K562 (cell line): ENCODE measurements at regions not wholly inside any gene's neighbourhood (a gene's known extent, or its start where the extent isn't known, plus 50 kb on each side); places are given as distances from the start of the nearest gene placed in this dataset.

Source experiments
- ATAC-seq: fragments of 200-7000 bp; cut with Tn5 transposase; 3 replicates; pipeline ENCODE4 v1.9.1; 2020; ENCODE audit warnings: moderate library complexity
- BruUV-seq: library from RNA; stranded (reverse); fragments of 400-500 nt; replicated peaks from 2 replicates; lab custom pipeline; 2021; lab: Mats Ljungman, UMichigan
- CTCF ChIA-PET: fragments of 300-600 bp; formaldehyde crosslinking; extraction: SDS; loops from one replicate; lab custom pipeline; 2021; ENCODE audit warnings: low intra/inter-chr PET ratio; lab: Yijun Ruan, JAX
- POLR2A ChIA-PET: fragments of 300-600, 350-650 bp; sonication (Branson Sonifier 250); formaldehyde crosslinking; extraction: SDS; loops from one replicate; lab custom pipeline; 2021; ENCODE audit warnings: antibody characterized with exemption, inconsistent platforms; lab: Yijun Ruan, JAX
- DNase-seq, 4 experiments: peaks; one replicate each; pipeline versions ENCODE4 v3.0.0 to v3.0.0-alpha.2; 2011 to 2018; ENCODE audit warnings: low spot score in 3 of 4, mixed read lengths in 3 of 4; ENCODE audit errors: extremely low read depth in 1 of 4
- FAIRE-seq: peaks from 2 replicates; lab custom pipeline; 2011; peaks lifted over from hg19 to GRCh38; lab: Jason Lieb, UNC
- H2AFZ ChIP-seq: 2 replicates; pipeline ENCODE4 v1.6.0; 2011; ENCODE audit warnings: low read depth, low read length, control low read depth, inconsistent platforms
- H3K27ac ChIP-seq: fragments of 200-600 bp; 3 replicates; pipeline ENCODE4 v1.8.0; 2011; ENCODE audit warnings: low read depth, mild to moderate bottlenecking, control low read depth, inconsistent platforms, low read length, moderate library complexity, mixed read lengths; ENCODE audit errors: extremely low read depth
- H3K27me3 ChIP-seq, 2 experiments: fragments of 300-600 bp in 1 of 2; 2 replicates in 1 of 2; 3 replicates in 1 of 2; pipeline versions ENCODE4 v1.6.0 to v1.8.0; 2011; ENCODE audit warnings: inconsistent platforms in 2 of 2, low read length in 2 of 2, mild to moderate bottlenecking in 1 of 2, mixed read lengths in 1 of 2, moderate library complexity in 1 of 2; ENCODE audit not compliant: control insufficient read depth in 2 of 2, insufficient read depth in 2 of 2
- H3K36me3 ChIP-seq: fragments of 300-600 bp; 3 replicates; pipeline ENCODE4 v1.8.0; 2011; ENCODE audit warnings: mild to moderate bottlenecking, low read length, inconsistent platforms; ENCODE audit not compliant: control insufficient read depth, insufficient read depth
- H3K4me1 ChIP-seq, 2 experiments: fragments of 200-600 bp in 1 of 2; replicated peaks in 1 of 2; 2 replicates in 1 of 2; 3 replicates in 1 of 2; pipeline versions ENCODE4 v1.5.1 to v1.8.0; 2011; ENCODE audit warnings: inconsistent platforms in 2 of 2, low read length in 2 of 2, mild to moderate bottlenecking in 1 of 2, mixed read lengths in 1 of 2, moderate library complexity in 1 of 2; ENCODE audit not compliant: control insufficient read depth in 2 of 2, insufficient read depth in 2 of 2
- H3K4me2 ChIP-seq: 2 replicates; pipeline ENCODE4 v1.6.1; 2011; ENCODE audit warnings: low read length, control low read depth, inconsistent platforms, mixed read lengths; ENCODE audit not compliant: insufficient read depth
- H3K4me3 ChIP-seq: fragments of 200-600 bp; sonication (generic), shearing (Covaris generic); 2 replicates; pipeline ENCODE4 v1.5.1; 2016; ENCODE audit warnings: control low read depth, inconsistent platforms
- H3K79me2 ChIP-seq: fragments of 200-600 bp; 3 replicates; pipeline ENCODE4 v1.8.0; 2011; ENCODE audit warnings: low read length, inconsistent platforms; ENCODE audit not compliant: control insufficient read depth, insufficient read depth
- H3K9ac ChIP-seq, 2 experiments: 2 replicates each; pipeline versions ENCODE4 v1.6.0 to v1.6.1; 2011; ENCODE audit warnings: low read depth in 2 of 2, low read length in 2 of 2, control low read depth in 1 of 2, inconsistent platforms in 1 of 2, mild to moderate bottlenecking in 1 of 2, mixed read lengths in 1 of 2; ENCODE audit not compliant: insufficient read depth in 1 of 2
- H3K9me1 ChIP-seq: one replicate; pipeline ENCODE4 v1.6.0; 2011; ENCODE audit warnings: inconsistent platforms, mild to moderate bottlenecking, low read length, moderate library complexity; ENCODE audit not compliant: control insufficient read depth, insufficient read depth
- H3K9me3 ChIP-seq: replicated peaks from 2 replicates; pipeline ENCODE4 v1.5.1; 2011; ENCODE audit warnings: low read depth, low read length, inconsistent platforms; ENCODE audit not compliant: control insufficient read depth, insufficient read depth
- H4K20me1 ChIP-seq: replicated peaks from 2 replicates; pipeline ENCODE4 v1.6.1; 2011; ENCODE audit warnings: low read length, inconsistent platforms, mixed read lengths; ENCODE audit not compliant: control insufficient read depth, insufficient read depth
- AFF1 ChIP-seq, 2 experiments: fragments of 450-650 bp; IDR thresholded peaks; 2 replicates each; pipeline ENCODE4 v1.6.1; 2018; ENCODE audit warnings: mild to moderate bottlenecking in 2 of 2, low read depth in 1 of 2; ENCODE audit not compliant: partially characterized antibody in 2 of 2
- CEBPB ChIP-seq: fragments of 450-650 bp; IDR thresholded peaks from 2 replicates; pipeline ENCODE4 v1.6.1; 2016; ENCODE audit warnings: missing genetic modification characterization, missing compliant biosample characterization
- WGBS: fragments of 100-300 bp; shearing (Covaris generic); methylation state at CpG from one replicate; pipeline ENCODE4 v1.1.6; 2016; ENCODE audit warnings: low coverage, mixed read lengths; ENCODE audit not compliant: insufficient coverage; ENCODE audit errors: missing lambda C conversion rate; 5-methylcytosine and 5-hydroxymethylcytosine counted together
- in situ Hi-C: fragments of 300-500 bp; cut with MboI; formaldehyde crosslinking; loops from 4 replicates; pipeline ENCODE4 v1.15.0; 2018; ENCODE audit warnings: inconsistent platforms, mixed read lengths
- intact Hi-C: fragments of 100-400 bp; cut with micrococcal nuclease; formaldehyde crosslinking; loops from 2 replicates; pipeline ENCODE4 v1.14.2; 2022

- DNase-seq (no peak), FAIRE-seq (no peak), ATAC-seq (no peak)
- Histone ChIP-seq H3K27ac (no peak overlapping the region), H3K9me1 (no peaks in the 10 kb centered on the region), H3K36me3 (no peaks in the 10 kb centered on the region), H3K4me3 (no peak overlapping the region), H3K4me2 (no peak overlapping the region), H3K4me1 (no peaks in the 10 kb centered on the region), H3K9ac (no peak overlapping the region), H2AFZ (no peak overlapping the region), H3K9me3 (no peaks in the 10 kb centered on the region), H3K27me3 (peaks cover 2 to 21% of the 10 kb centered on the region in 2 experiments; a peak in 3 of 5 replicates), H4K20me1 (no peaks in the 10 kb centered on the region), H3K79me2 (no peaks in the 10 kb centered on the region)
- in situ Hi-C loops, result no loop called here
- intact Hi-C loops, result no loop called here
- WGBS, result 4% methylated on average over 3 of the region's 3 CpGs
- no peak for TF ChIP-seq AFF1 (IDR thresholded peaks at IDR 0.05; ENCODE audit: low read depth in 1 of 2, partially characterized antibody in 2 of 2)
- TF ChIP-seq CEBPB, result 0 out of 2 replicates have a peak, but pooled peaks have one; percentile 23
- POLR2A ChIA-PET, result interaction anchor here (0.6 kb wide), 1 partner anchor 15 kb away, joined by 3 read pairs; no protein-coding TSS in a partner anchor
- CTCF ChIA-PET, result no interaction called here
- no TSS peak for BruUV-seq
Observed at GRCh38 chr15:69546182-69546581, 93.6 kb downstream of the RPLP1 start.
